ENCODE measurements at regions not wholly inside any gene's neighbourhood (a gene's known extent, or its start where the extent isn't known, plus 50 kb on each side); places are given as distances from the start of the nearest gene placed in this dataset.

DNA sequence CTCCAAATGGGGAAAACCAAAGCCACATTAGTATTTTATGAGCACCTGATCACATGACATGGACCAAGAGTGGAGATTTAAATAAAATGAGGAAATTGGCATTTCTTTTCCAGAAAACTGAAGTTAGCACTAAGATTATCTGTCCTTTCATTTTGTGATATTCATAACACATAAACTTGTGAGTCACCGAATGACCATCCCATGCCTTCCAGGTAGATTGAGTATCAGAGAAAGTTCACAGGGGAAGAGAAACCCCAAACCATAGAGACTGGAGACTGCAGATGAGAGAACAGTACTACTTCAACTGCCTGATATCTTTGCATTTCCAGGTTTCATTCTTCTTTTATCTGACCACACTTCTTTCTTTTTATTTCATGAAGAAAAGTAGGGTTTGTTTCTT lies 176.3 kb upstream of the LRP1B start:
- TF ChIP-seq, protein P1, sequence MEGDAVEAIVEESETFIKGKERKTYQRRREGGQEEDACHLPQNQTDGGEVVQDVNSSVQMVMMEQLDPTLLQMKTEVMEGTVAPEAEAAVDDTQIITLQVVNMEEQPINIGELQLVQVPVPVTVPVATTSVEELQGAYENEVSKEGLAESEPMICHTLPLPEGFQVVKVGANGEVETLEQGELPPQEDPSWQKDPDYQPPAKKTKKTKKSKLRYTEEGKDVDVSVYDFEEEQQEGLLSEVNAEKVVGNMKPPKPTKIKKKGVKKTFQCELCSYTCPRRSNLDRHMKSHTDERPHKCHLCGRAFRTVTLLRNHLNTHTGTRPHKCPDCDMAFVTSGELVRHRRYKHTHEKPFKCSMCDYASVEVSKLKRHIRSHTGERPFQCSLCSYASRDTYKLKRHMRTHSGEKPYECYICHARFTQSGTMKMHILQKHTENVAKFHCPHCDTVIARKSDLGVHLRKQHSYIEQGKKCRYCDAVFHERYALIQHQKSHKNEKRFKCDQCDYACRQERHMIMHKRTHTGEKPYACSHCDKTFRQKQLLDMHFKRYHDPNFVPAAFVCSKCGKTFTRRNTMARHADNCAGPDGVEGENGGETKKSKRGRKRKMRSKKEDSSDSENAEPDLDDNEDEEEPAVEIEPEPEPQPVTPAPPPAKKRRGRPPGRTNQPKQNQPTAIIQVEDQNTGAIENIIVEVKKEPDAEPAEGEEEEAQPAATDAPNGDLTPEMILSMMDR (IDR thresholded peaks at IDR 0.05; ENCODE audit: low read depth, low read length, missing control alignments), result no peak
- DNase-seq (ENCODE audit: low read depth), result no peak
- H3K4me3 ChIP-seq (ENCODE audit: low read depth, low read length), result no peak overlapping the region

DNA sequence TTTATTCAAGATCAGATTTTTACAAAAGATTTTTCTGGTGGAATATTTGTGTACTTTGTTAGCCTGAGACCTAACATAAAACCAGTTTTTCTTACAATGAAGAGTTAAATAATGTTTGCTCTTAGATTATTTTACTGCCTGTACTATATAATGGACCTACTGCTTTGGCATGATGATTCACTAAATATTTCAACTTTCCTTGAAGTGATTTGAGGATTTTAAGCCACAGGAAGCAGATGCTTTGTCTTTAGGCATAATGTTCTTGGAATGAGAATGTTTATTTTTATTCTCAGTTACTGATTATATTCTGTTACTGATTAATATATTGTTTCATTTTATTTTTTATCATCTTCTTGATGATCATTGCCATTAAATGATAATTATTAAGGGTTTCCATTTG lies 175.3 kb upstream of the LRP1B start:
- TF ChIP-seq, protein P1 (IDR thresholded peaks at IDR 0.05; ENCODE audit: low read depth, low read length, missing control alignments), result no peak
- DNase-seq (ENCODE audit: low read depth), result no peak
- H3K4me3 ChIP-seq (ENCODE audit: low read depth, low read length), result no peak overlapping the region

DNA sequence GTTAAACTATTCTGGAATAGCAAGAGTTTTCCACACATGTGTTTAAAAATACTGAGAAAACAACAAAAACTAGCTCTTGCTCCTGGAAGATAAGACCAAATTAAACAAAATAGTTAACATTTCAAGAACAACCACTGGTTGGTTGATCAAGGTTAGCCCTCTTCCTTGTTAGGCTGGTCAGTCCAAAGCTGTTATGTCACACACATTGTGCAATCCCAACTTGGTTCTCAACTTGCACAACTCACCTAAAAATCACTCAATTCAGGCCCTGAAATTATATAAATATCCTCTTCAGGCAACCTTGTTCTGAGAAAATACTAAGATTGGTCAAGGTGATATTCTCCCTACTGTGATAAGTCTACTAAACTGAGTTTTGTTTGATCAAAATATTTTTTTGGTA lies 169.7 kb upstream of the LRP1B start:
- DNase-seq (ENCODE audit: low read depth), result no peak
- TF ChIP-seq, protein P1 (IDR thresholded peaks at IDR 0.05; ENCODE audit: low read depth, low read length, missing control alignments), result no peak
- H3K4me3 ChIP-seq (ENCODE audit: low read depth, low read length), result no peak overlapping the region

- TF ChIP-seq, protein P1 (IDR thresholded peaks at IDR 0.05; ENCODE audit: low read depth, low read length, missing control alignments), result no peak
- DNase-seq (ENCODE audit: low read depth), result no peak
- no peak overlapping the region for H3K4me3 ChIP-seq (ENCODE audit: low read depth, low read length)
These were observed 168.2 kb upstream of the LRP1B start for GRCh38 chr2:142299021-142299420.

DNA sequence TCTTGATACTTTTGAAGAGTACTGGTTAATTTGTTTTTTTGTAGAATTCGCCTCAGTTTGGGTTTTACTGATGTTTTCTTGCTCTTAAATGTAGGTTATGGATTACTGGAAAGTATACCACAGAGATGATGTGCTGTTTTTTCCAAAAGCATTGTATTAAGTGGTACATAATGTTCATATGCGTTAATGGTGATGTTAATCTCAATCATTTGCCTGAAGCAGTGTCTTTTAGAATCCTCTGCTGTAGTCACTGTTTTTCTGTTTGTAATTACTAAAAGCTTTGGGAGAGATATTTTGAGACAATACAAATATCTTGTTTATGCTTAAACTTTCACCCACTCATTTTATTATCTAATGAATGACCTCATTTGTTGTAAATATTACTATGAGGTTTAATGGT lies 163.4 kb upstream of the LRP1B start:
- TF ChIP-seq, protein P1 (IDR thresholded peaks at IDR 0.05; ENCODE audit: low read depth, low read length, missing control alignments), result no peak
- no peak overlapping the region for H3K4me3 ChIP-seq (ENCODE audit: low read depth, low read length)
- no peak for DNase-seq (ENCODE audit: low read depth)

- DNase-seq (ENCODE audit: low read depth), result no peak
- TF ChIP-seq, protein P1 (IDR thresholded peaks at IDR 0.05; ENCODE audit: low read depth, low read length, missing control alignments), result no peak
- H3K4me3 ChIP-seq (ENCODE audit: low read depth, low read length), result no peak overlapping the region
These were observed 161.2 kb upstream of the LRP1B start for GRCh38 chr2:142291969-142292368.

GRCh38 chr2:142290931-142291330 lies 160.1 kb upstream of the LRP1B start:
- TF ChIP-seq, protein P1 (IDR thresholded peaks at IDR 0.05; ENCODE audit: low read depth, low read length, missing control alignments), result no peak
- H3K4me3 ChIP-seq (ENCODE audit: low read depth, low read length), result no peak overlapping the region
- DNase-seq (ENCODE audit: low read depth), result no peak

Measured in GM12864 (cell line).